ENCODE measurements at regions not wholly inside any gene's neighbourhood (a gene's known extent, or its start where the extent isn't known, plus 50 kb on each side); places are given as distances from the start of the nearest gene placed in this dataset.

GRCh38 chr15:31973197-31973596 is 57.1 kb upstream of the CHRNA7 start:
- no peak for TF ChIP-seq CTCF (conservative IDR thresholded peaks at IDR 0.05 in 1 of 2, IDR thresholded peaks at IDR 0.05 in 1 of 2; ENCODE audit: low read depth in 1 of 2, low read length in 2 of 2)
- no peak for TF ChIP-seq EZH2 (IDR thresholded peaks at IDR 0.05; ENCODE audit: low read length, missing control alignments)
